WTC11 (cell line): ENCODE measurements at regions not wholly inside any gene's neighbourhood (a gene's known extent, or its start where the extent isn't known, plus 50 kb on each side); places are given as distances from the start of the nearest gene placed in this dataset.

ENCODE experiments used
- ATAC-seq: fragments of 200-7000 bp; cut with Tn5 transposase; 2 replicates; pipeline ENCODE4 v1.10.0; 2021; ENCODE audit warnings: mild to moderate bottlenecking, moderate library complexity
- CTCF ChIA-PET: fragments of 300-600 bp; sonication (Branson Sonifier 250); formaldehyde crosslinking; loops from one replicate; lab custom pipeline; 2021; ENCODE audit warnings: antibody characterized with exemption; lab: Charles Lee
- POLR2A ChIA-PET: fragments of 350-600 bp; sonication (Branson Sonifier 250); formaldehyde crosslinking; loops from one replicate; lab custom pipeline; 2021; ENCODE audit warnings: antibody characterized with exemption; lab: Charles Lee
- DNase-seq: peaks from one replicate; pipeline ENCODE4 v3.0.0; 2021; ENCODE audit warnings: low spot score
- H3K27ac Mint-ChIP-seq: 2 replicates; pipeline ENCODE4 v1.8.0; 2021; ENCODE audit warnings: mixed read lengths
- H3K27me3 Mint-ChIP-seq: 2 replicates; pipeline ENCODE4 v1.8.0; 2021; ENCODE audit warnings: low read depth, mild to moderate bottlenecking, moderate library complexity, mixed read lengths
- H3K36me3 Mint-ChIP-seq: 2 replicates; pipeline ENCODE4 v1.8.0; 2021; ENCODE audit warnings: mixed read lengths
- H3K4me1 Mint-ChIP-seq: 2 replicates; pipeline ENCODE4 v1.8.0; 2022; ENCODE audit warnings: mixed read lengths
- H3K4me3 Mint-ChIP-seq: 2 replicates; pipeline ENCODE4 v1.8.0; 2021; ENCODE audit warnings: mild to moderate bottlenecking, moderate library complexity, mixed read lengths
- H3K9me3 Mint-ChIP-seq: 2 replicates; pipeline ENCODE4 v1.8.0; 2021; ENCODE audit warnings: mixed read lengths
- CBFB ChIP-seq: sonication (generic); formaldehyde crosslinking; IDR thresholded peaks from 2 replicates; pipeline ENCODE4 v1.8.1; 2022; ENCODE audit warnings: mild to moderate bottlenecking, low read depth, missing genetic modification reagents
- CREB1 ChIP-seq: sonication (generic); formaldehyde crosslinking; IDR thresholded peaks from 2 replicates; pipeline ENCODE4 v1.8.0; 2023; ENCODE audit warnings: mild to moderate bottlenecking, missing genetic modification reagents
- EMX1 ChIP-seq: fragments of 250-450 bp; sonication (Bioruptor Pico); IDR thresholded peaks from 2 replicates; pipeline ENCODE4 v1.8.0; 2021; ENCODE audit warnings: mild to moderate bottlenecking
- ESRRA ChIP-seq: sonication (generic); formaldehyde crosslinking; IDR thresholded peaks from 2 replicates; pipeline ENCODE4 v1.8.1; 2022; ENCODE audit warnings: mild to moderate bottlenecking, missing genetic modification reagents, borderline replicate concordance
- ETV6 ChIP-seq: sonication (generic); formaldehyde crosslinking; IDR thresholded peaks from 2 replicates; pipeline ENCODE4 v1.8.1; 2022; ENCODE audit warnings: mild to moderate bottlenecking, missing genetic modification reagents
- GABPB1 ChIP-seq: sonication (generic); formaldehyde crosslinking; IDR thresholded peaks from 2 replicates; pipeline ENCODE4 v1.8.1; 2023; ENCODE audit warnings: mild to moderate bottlenecking, missing genetic modification reagents
- GRHL2 ChIP-seq: fragments of 250-450 bp; sonication (Bioruptor Pico); IDR thresholded peaks from 2 replicates; pipeline ENCODE4 v1.8.0; 2022; ENCODE audit warnings: mild to moderate bottlenecking, moderate library complexity; ENCODE audit not compliant: insufficient replicate concordance, severe bottlenecking
- HMGA2 ChIP-seq: fragments of 250-450 bp; sonication (Bioruptor Pico); IDR thresholded peaks from 2 replicates; pipeline ENCODE4 v1.4.0; 2021; ENCODE audit warnings: mild to moderate bottlenecking, moderate library complexity
- IRF2 ChIP-seq: sonication (generic); formaldehyde crosslinking; IDR thresholded peaks from 2 replicates; pipeline ENCODE4 v1.8.0; 2022; ENCODE audit warnings: low read depth, missing genetic modification reagents, borderline replicate concordance
- JAZF1 ChIP-seq: fragments of 250-450 bp; sonication (Bioruptor Pico); IDR thresholded peaks from 2 replicates; pipeline ENCODE4 v1.9.0; 2021; ENCODE audit warnings: moderate library complexity, mild to moderate bottlenecking, inconsistent platforms
- KAT7 ChIP-seq: sonication (generic); formaldehyde crosslinking; IDR thresholded peaks from 2 replicates; pipeline ENCODE4 v1.8.1; 2023; ENCODE audit warnings: missing genetic modification reagents, mild to moderate bottlenecking, borderline replicate concordance
- MLX ChIP-seq: sonication (generic); formaldehyde crosslinking; IDR thresholded peaks from 2 replicates; pipeline ENCODE4 v1.8.1; 2023; ENCODE audit warnings: mild to moderate bottlenecking, missing genetic modification reagents, moderate library complexity
- OVOL2 ChIP-seq: fragments of 250-450 bp; sonication (Bioruptor Pico); IDR thresholded peaks from 2 replicates; pipeline ENCODE4 v1.9.0; 2021; ENCODE audit warnings: mild to moderate bottlenecking, borderline replicate concordance
- PRDM15 ChIP-seq: sonication (generic); formaldehyde crosslinking; IDR thresholded peaks from 2 replicates; pipeline ENCODE4 v1.8.0; 2022; ENCODE audit warnings: missing genetic modification reagents
- PRRX2 ChIP-seq: fragments of 250-450 bp; sonication (Bioruptor Pico); IDR thresholded peaks from 2 replicates; pipeline ENCODE4 v1.8.0; 2021; ENCODE audit warnings: mild to moderate bottlenecking
- RELA ChIP-seq: sonication (generic); formaldehyde crosslinking; IDR thresholded peaks from 2 replicates; pipeline ENCODE4 v1.8.1; 2022; ENCODE audit warnings: missing genetic modification reagents, mild to moderate bottlenecking, borderline replicate concordance
- SMAD3 ChIP-seq: sonication (generic); formaldehyde crosslinking; IDR thresholded peaks from 2 replicates; pipeline ENCODE4 v1.8.0; 2022; ENCODE audit warnings: missing genetic modification reagents, mild to moderate bottlenecking, borderline replicate concordance
- SOX15 ChIP-seq: fragments of 250-450 bp; sonication (Bioruptor Pico); IDR thresholded peaks from 2 replicates; pipeline ENCODE4 v1.9.0; 2021; ENCODE audit warnings: mild to moderate bottlenecking
- SP1 ChIP-seq: sonication (generic); formaldehyde crosslinking; conservative IDR thresholded peaks from 2 replicates; pipeline ENCODE4 v1.8.1; 2022; ENCODE audit warnings: missing genetic modification reagents
- TP53 ChIP-seq: sonication (generic); formaldehyde crosslinking; IDR thresholded peaks from 2 replicates; pipeline ENCODE4 v1.8.1; 2023; ENCODE audit warnings: mild to moderate bottlenecking, missing genetic modification reagents
- ZBTB43 ChIP-seq: sonication (generic); formaldehyde crosslinking; IDR thresholded peaks from 2 replicates; pipeline ENCODE4 v1.8.1; 2023; ENCODE audit warnings: mild to moderate bottlenecking, missing genetic modification reagents
- ZNF317 ChIP-seq: sonication (generic); formaldehyde crosslinking; IDR thresholded peaks from 2 replicates; pipeline ENCODE4 v1.8.1; 2023; ENCODE audit warnings: low read depth, mild to moderate bottlenecking, moderate library complexity, missing genetic modification reagents, borderline replicate concordance
- TF ChIP-seq, protein P1 (sequence below): fragments of 250-450 bp; sonication (Bioruptor Pico); IDR thresholded peaks from 2 replicates; pipeline ENCODE4 v1.8.0; 2021; ENCODE audit warnings: mild to moderate bottlenecking
- TF ChIP-seq, protein P2 (sequence below): sonication (generic); formaldehyde crosslinking; IDR thresholded peaks from 2 replicates; pipeline ENCODE4 v1.8.1; 2022; ENCODE audit warnings: mild to moderate bottlenecking, missing genetic modification reagents, moderate library complexity, borderline replicate concordance
- TF ChIP-seq, protein P3 (sequence below): sonication (generic); formaldehyde crosslinking; IDR thresholded peaks from 2 replicates; pipeline ENCODE4 v1.8.1; 2023; ENCODE audit warnings: mild to moderate bottlenecking, missing genetic modification reagents, moderate library complexity

DNA sequence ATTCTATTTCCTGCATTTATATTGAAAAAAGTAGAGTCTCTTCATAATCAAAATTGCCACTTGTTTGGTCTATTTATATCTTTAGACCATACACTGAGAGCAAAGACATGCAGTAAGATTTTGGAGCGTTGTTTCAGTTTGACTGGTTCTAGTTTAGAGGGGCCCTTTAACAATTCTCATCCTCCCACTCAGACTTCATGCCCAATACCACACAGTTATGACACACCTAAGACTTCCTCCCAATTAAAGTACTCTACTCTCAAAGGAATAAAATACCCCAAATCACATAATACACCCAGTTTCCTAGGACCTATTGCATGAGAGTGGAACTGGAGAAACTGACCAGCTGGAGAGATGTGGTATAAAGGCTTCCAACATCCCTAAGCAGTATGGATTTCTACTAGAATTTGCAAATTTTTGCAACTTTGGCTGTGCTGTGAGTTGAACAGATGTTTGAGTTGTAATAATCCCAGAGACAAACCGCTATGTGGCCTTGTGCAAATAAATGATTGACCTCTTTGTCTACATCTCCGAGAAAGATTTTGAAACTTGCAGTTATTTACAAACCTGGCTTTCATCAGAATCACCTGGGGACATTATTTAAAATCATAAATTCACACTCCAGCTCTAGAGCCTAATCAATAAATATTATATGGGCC is 170.0 kb upstream of the ROBO2 start (continued):
- TF ChIP-seq, protein P1, sequence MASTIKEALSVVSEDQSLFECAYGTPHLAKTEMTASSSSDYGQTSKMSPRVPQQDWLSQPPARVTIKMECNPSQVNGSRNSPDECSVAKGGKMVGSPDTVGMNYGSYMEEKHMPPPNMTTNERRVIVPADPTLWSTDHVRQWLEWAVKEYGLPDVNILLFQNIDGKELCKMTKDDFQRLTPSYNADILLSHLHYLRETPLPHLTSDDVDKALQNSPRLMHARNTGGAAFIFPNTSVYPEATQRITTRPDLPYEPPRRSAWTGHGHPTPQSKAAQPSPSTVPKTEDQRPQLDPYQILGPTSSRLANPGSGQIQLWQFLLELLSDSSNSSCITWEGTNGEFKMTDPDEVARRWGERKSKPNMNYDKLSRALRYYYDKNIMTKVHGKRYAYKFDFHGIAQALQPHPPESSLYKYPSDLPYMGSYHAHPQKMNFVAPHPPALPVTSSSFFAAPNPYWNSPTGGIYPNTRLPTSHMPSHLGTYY (CRISPR knock-in tag): no peak
- no peak for TF ChIP-seq HMGA2 (CRISPR knock-in tag)
- TF ChIP-seq ETV6: no peak
- no peak for TF ChIP-seq ZNF317 (CRISPR knock-in tag)
- no peak for TF ChIP-seq CREB1 (CRISPR knock-in tag)
- TF ChIP-seq JAZF1: no peak
- TF ChIP-seq, all 79 proteins: peak for 0

DNA sequence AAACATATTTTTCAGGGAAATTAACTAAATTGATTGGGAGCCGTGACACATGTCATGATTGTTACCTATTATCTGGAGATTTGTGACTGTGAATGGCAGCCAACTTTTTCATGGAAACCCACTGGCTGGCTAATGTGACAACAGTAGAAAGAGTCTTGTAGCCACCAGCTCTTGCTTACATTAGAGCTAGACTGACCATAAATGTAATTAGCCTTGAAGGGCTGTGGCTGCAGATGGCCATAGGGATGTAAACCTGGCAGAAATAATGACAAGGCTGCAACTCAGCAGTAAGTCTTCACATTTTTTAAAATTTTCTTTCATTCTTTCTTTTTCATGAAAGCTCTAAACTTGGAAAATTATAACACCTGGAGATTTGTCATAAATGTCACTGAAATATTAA is 168.2 kb upstream of the ROBO2 start:
- Mint-ChIP-seq H3K4me3 (no peak overlapping the region), H3K9me3 (peaks cover 13% of the 10 kb centered on the region; the same call in 1 of the 2 replicates), H3K27me3 (no peaks in the 10 kb centered on the region), H3K4me1 (peaks cover 11% of the 10 kb centered on the region), H3K36me3 (peaks cover 3% of the 10 kb centered on the region; the same call in 1 of the 2 replicates), H3K27ac (no peak overlapping the region)
- no peak for DNase-seq
- ChIA-PET CTCF (no interaction called here), POLR2A (no interaction called here)
- TF ChIP-seq GABPB1 (CRISPR knock-in tag) (no peak), KAT7 (CRISPR knock-in tag) (no peak), SOX15 (no peak), ESRRA (CRISPR knock-in tag) (no peak)
- TF ChIP-seq, protein P2, sequence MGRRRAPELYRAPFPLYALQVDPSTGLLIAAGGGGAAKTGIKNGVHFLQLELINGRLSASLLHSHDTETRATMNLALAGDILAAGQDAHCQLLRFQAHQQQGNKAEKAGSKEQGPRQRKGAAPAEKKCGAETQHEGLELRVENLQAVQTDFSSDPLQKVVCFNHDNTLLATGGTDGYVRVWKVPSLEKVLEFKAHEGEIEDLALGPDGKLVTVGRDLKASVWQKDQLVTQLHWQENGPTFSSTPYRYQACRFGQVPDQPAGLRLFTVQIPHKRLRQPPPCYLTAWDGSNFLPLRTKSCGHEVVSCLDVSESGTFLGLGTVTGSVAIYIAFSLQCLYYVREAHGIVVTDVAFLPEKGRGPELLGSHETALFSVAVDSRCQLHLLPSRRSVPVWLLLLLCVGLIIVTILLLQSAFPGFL: no peak
- no peak for ATAC-seq

GRCh38 chr3:76872999-76873398 is 166.9 kb upstream of the ROBO2 start:
- Mint-ChIP-seq H3K27me3 (no peaks in the 10 kb centered on the region), H3K27ac (no peak overlapping the region), H3K4me3 (no peak overlapping the region), H3K4me1 (peaks cover 11% of the 10 kb centered on the region), H3K9me3 (peaks cover 13% of the 10 kb centered on the region; the same call in 1 of the 2 replicates), H3K36me3 (peaks cover 3% of the 10 kb centered on the region; the same call in 1 of the 2 replicates)
- POLR2A ChIA-PET: no interaction called here
- DNase-seq (no peak), ATAC-seq (no peak)
- CTCF ChIA-PET: no interaction called here
- TF ChIP-seq SP1 (CRISPR knock-in tag) (no peak), PRDM15 (CRISPR knock-in tag) (no peak), MLX (CRISPR knock-in tag) (no peak), ZNF317 (CRISPR knock-in tag) (no peak), ETV6 (no peak), OVOL2 (CRISPR knock-in tag) (no peak), GRHL2 (CRISPR knock-in tag) (no peak), TP53 (CRISPR knock-in tag) (no peak), PRRX2 (CRISPR knock-in tag) (no peak), IRF2 (CRISPR knock-in tag) (no peak), SMAD3 (no peak), CBFB (no peak), ZBTB43 (no peak), RELA (CRISPR knock-in tag) (no peak), EMX1 (CRISPR knock-in tag) (no peak)
- TF ChIP-seq, protein P3, sequence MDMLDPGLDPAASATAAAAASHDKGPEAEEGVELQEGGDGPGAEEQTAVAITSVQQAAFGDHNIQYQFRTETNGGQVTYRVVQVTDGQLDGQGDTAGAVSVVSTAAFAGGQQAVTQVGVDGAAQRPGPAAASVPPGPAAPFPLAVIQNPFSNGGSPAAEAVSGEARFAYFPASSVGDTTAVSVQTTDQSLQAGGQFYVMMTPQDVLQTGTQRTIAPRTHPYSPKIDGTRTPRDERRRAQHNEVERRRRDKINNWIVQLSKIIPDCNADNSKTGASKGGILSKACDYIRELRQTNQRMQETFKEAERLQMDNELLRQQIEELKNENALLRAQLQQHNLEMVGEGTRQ (CRISPR knock-in tag): no peak
